ENCODE measurements at regions not wholly inside any gene's neighbourhood (a gene's known extent, or its start where the extent isn't known, plus 50 kb on each side); places are given as distances from the start of the nearest gene placed in this dataset.

DNA sequence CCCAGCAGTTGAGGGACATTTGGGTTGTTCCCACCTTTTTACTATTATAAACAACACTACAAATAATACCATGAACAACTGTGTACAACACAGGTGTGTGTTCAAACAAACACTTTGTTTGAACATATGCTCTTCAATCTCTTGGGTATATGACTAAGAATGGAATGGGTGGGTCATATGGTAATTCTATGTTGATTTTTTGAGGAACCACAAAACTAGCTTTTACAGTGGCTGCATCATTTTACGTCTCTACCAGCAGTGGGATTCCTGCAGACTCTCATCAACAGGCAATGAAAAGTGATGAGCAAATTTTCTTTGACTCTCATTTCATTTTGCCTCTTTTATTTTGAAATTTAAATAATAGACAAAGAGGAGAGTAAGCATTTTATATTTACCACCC is 116.9 kb upstream of the KLF14 start:
- Histone ChIP-seq H3K9me3 (no peaks in the 10 kb centered on the region), H3K4me3 (no peak overlapping the region), H3K27ac (no peak overlapping the region), H3K27me3 (no peaks in the 10 kb centered on the region), H3K4me1 (no peaks in the 10 kb centered on the region), H3K36me3 (peaks cover 0 to 34% of the 10 kb centered on the region in 2 donors)
- intact Hi-C loops (cut with DNase I; ENCODE audit: low total_unique reads) (no loop called here), in situ Hi-C loops (cut with MboI; ENCODE audit: low sequenced_read_pairs in 4 of 4) (loop anchor here in 1 of 4 donors (25.0 kb wide), 2 partner anchors 186 to 811 kb away; no protein-coding TSS in a partner anchor)
- ATAC-seq (no peak), DNase-seq (no peak)
- TF ChIP-seq, protein P1, sequence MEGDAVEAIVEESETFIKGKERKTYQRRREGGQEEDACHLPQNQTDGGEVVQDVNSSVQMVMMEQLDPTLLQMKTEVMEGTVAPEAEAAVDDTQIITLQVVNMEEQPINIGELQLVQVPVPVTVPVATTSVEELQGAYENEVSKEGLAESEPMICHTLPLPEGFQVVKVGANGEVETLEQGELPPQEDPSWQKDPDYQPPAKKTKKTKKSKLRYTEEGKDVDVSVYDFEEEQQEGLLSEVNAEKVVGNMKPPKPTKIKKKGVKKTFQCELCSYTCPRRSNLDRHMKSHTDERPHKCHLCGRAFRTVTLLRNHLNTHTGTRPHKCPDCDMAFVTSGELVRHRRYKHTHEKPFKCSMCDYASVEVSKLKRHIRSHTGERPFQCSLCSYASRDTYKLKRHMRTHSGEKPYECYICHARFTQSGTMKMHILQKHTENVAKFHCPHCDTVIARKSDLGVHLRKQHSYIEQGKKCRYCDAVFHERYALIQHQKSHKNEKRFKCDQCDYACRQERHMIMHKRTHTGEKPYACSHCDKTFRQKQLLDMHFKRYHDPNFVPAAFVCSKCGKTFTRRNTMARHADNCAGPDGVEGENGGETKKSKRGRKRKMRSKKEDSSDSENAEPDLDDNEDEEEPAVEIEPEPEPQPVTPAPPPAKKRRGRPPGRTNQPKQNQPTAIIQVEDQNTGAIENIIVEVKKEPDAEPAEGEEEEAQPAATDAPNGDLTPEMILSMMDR (IDR thresholded peaks at IDR 0.05 in 4 of 5, conservative IDR thresholded peaks at IDR 0.05 in 1 of 5): no peak
- TF ChIP-seq POLR2A (IDR thresholded peaks at IDR 0.05): no peak

DNA sequence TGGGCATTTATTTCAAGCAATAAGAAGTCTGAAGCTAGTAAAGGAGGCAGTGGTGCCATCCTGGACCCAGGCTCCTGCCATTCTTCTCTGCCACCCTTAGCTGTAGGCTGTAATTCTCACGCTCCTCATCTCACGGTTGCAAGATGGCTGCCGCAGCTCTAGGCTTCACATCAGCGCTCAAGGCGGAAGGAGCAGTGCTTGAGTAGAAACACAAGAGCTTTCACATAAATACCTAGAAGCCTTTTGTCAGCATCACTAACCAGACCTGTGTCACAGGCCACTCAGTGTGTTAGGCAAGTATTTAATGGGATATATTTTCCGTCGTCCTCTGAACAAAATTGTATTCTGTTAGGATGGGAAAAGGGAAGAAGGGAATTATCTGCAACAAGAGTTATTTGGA is 118.9 kb upstream of the KLF14 start:
- no peak overlapping the region for H3K4me3 ChIP-seq
- H3K27me3 ChIP-seq: no peaks in the 10 kb centered on the region
- DNase-seq: no peak
- no peaks in the 10 kb centered on the region for H3K4me1 ChIP-seq
- peaks cover 0 to 53% of the 10 kb centered on the region in 2 donors for H3K36me3 ChIP-seq
- H3K27ac ChIP-seq: no peak overlapping the region
- no peaks in the 10 kb centered on the region for H3K9me3 ChIP-seq
- ATAC-seq: no peak
- TF ChIP-seq, protein P1 (IDR thresholded peaks at IDR 0.05 in 4 of 5, conservative IDR thresholded peaks at IDR 0.05 in 1 of 5): no peak
- TF ChIP-seq POLR2A (IDR thresholded peaks at IDR 0.05): no peak
- intact Hi-C loops (cut with DNase I; ENCODE audit: low total_unique reads) (no loop called here), in situ Hi-C loops (cut with MboI; ENCODE audit: low sequenced_read_pairs in 4 of 4) (loop anchor here in 1 of 4 donors (25.0 kb wide), 2 partner anchors 184 to 809 kb away; no protein-coding TSS in a partner anchor)

DNA sequence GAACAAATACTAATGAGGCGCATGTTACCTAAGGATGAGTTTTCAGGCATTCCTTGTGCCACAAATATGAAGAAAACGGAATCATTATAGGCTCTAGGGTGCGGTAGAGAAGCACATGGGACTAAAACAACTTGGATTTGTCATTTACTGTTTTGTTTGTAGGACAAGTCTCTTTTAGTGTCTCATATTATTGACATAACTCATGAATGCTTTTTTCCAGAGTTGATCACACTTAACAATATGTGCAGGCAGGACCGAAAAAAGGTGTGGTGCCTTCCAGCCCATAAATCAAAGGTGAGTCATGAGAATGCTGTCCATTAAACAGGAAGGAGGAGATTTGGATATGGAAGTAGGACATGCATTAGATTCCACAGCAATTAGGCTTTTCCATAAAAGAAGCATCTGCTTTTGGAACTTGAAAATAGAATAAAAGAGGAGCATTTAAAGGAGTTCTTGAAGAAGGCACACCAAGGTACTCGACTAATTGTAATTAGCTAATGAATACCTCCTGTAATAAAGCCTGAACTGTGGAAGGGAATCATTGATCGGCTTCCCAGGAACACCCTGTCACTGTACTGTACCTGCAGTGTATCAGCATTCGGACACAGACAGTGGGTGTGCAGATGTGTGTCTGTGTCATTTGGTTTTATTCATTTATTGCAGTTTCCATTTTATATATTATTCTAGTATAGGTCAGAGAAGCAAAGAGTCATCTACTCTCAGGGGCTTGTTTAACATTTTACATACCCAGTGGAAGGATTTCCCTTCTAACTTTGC is 119.7 kb upstream of the KLF14 start:
- intact Hi-C loops (cut with DNase I; ENCODE audit: low total_unique reads): no loop called here
- in situ Hi-C loops (cut with MboI; ENCODE audit: low sequenced_read_pairs in 4 of 4): loop anchor here in 1 of 4 donors (25.0 kb wide), 2 partner anchors 184 to 809 kb away; no protein-coding TSS in a partner anchor
- DNase-seq (no peak), ATAC-seq (no peak)
- Histone ChIP-seq H3K9me3 (no peaks in the 10 kb centered on the region), H3K36me3 (peaks cover 0 to 60% of the 10 kb centered on the region in 2 donors), H3K4me1 (no peaks in the 10 kb centered on the region), H3K27me3 (no peaks in the 10 kb centered on the region), H3K4me3 (no peak overlapping the region), H3K27ac (no peak overlapping the region)
- no peak for TF ChIP-seq POLR2A (IDR thresholded peaks at IDR 0.05)
- TF ChIP-seq, protein P1 (IDR thresholded peaks at IDR 0.05 in 4 of 5, conservative IDR thresholded peaks at IDR 0.05 in 1 of 5): no peak

DNA sequence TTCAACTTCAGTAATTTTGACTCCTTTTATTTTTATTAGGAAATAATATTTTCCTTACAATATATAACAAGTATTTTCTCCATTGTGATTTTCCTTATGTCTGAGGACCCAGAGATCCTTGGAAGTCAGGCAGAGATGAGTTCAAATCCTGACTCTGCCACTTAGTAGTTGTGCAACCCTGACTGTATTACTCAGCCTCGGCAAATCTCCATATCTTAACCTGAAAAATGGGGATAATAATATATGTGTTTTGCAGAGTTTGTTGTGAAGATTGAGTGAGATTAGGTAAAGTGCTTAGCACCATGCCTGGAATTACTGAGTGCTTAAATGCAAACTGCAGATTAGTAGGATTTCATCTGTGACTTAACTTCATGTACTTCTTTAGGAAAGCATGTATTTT is 120.5 kb upstream of the KLF14 start:
- Histone ChIP-seq H3K9me3 (no peaks in the 10 kb centered on the region), H3K4me3 (no peak overlapping the region), H3K27me3 (no peaks in the 10 kb centered on the region), H3K4me1 (no peaks in the 10 kb centered on the region), H3K27ac (no peak overlapping the region), H3K36me3 (peaks cover 0 to 60% of the 10 kb centered on the region in 2 donors)
- in situ Hi-C loops (cut with MboI; ENCODE audit: low sequenced_read_pairs in 4 of 4) (loop anchor here in 1 of 4 donors (25.0 kb wide), 2 partner anchors 183 to 808 kb away; no protein-coding TSS in a partner anchor), intact Hi-C loops (cut with DNase I; ENCODE audit: low total_unique reads) (no loop called here)
- no peak for TF ChIP-seq POLR2A (IDR thresholded peaks at IDR 0.05)
- TF ChIP-seq, protein P1 (IDR thresholded peaks at IDR 0.05 in 4 of 5, conservative IDR thresholded peaks at IDR 0.05 in 1 of 5): no peak
- DNase-seq (no peak), ATAC-seq (no peak)

Data from gastrocnemius medialis (tissue), 4 donors.